NCI-H524 (cell line): ENCODE measurements at regions not wholly inside any gene's neighbourhood (a gene's known extent, or its start where the extent isn't known, plus 50 kb on each side); places are given as distances from the start of the nearest gene placed in this dataset.
"Not testable (repeated sequence)": the region's sequence is repeated elsewhere in the genome, so short reads cannot be mapped to it uniquely, and the experiment has no call there.

Source experiments
- DNase-seq, 2 experiments: peaks; one replicate each; lab custom pipeline; 2025; lab: John Stamatoyannopoulos, UW

GRCh38 chr4:111136967-111137366 is 514.1 kb upstream of the PITX2 start:
- no peak for DNase-seq

GRCh38 chr4:111143510-111143909 is 520.6 kb upstream of the PITX2 start:
- DNase-seq = no peak

- no peak for DNase-seq
Observed at GRCh38 chr4:111154934-111155333, 532.1 kb upstream of the PITX2 start.

- not testable (repeated sequence) for DNase-seq
Observed at GRCh38 chr4:111164556-111164955, 541.7 kb upstream of the PITX2 start.

GRCh38 chr4:111174331-111174730 is 551.5 kb upstream of the PITX2 start:
- DNase-seq = no peak

GRCh38 chr4:111178231-111178630 is 555.4 kb upstream of the PITX2 start:
- no peak for DNase-seq

GRCh38 chr4:111187108-111187507 is 564.2 kb upstream of the PITX2 start:
- DNase-seq = no peak

GRCh38 chr4:111198446-111198845 is 575.6 kb upstream of the PITX2 start:
- no peak for DNase-seq

- DNase-seq = peak in 1 of 2 experiments; percentile 31
Observed at GRCh38 chr4:111204797-111205196, 581.9 kb upstream of the PITX2 start.

- no peak for DNase-seq
Observed at GRCh38 chr4:111208970-111209369, 586.1 kb upstream of the PITX2 start.

- DNase-seq = no peak
Observed at GRCh38 chr4:111209706-111210105, 586.8 kb upstream of the PITX2 start.

GRCh38 chr4:111210595-111210994 is 587.7 kb upstream of the PITX2 start:
- DNase-seq = no peak

- DNase-seq = no peak
Observed at GRCh38 chr4:111213531-111213930, 590.7 kb upstream of the PITX2 start.

GRCh38 chr4:111214371-111214770 is 591.5 kb upstream of the PITX2 start:
- no peak for DNase-seq

- no peak for DNase-seq
Observed at GRCh38 chr4:111215755-111216154, 592.9 kb upstream of the PITX2 start.

GRCh38 chr4:111216791-111217190 is 593.9 kb upstream of the PITX2 start:
- DNase-seq = no peak

- no peak for DNase-seq
Observed at GRCh38 chr4:111221371-111221770, 598.5 kb upstream of the PITX2 start.

GRCh38 chr4:111228396-111228795 is 605.5 kb upstream of the PITX2 start:
- DNase-seq = no peak

- DNase-seq = no peak
Observed at GRCh38 chr4:111228874-111229273, 606.0 kb upstream of the PITX2 start.

- no peak for DNase-seq
Observed at GRCh38 chr4:111230265-111230664, 607.4 kb upstream of the PITX2 start.

- no peak for DNase-seq
Observed at GRCh38 chr4:111231281-111231680, 608.4 kb upstream of the PITX2 start.

GRCh38 chr4:111234939-111235338 is 612.1 kb upstream of the PITX2 start:
- no peak for DNase-seq

GRCh38 chr4:111263836-111264235 is 641.0 kb upstream of the PITX2 start:
- no peak for DNase-seq

GRCh38 chr4:111266937-111267336 is 644.1 kb upstream of the PITX2 start:
- no peak for DNase-seq

GRCh38 chr4:111267786-111268185 is 644.9 kb upstream of the PITX2 start:
- DNase-seq = no peak
